ENCODE measurements at regions not wholly inside any gene's neighbourhood (a gene's known extent, or its start where the extent isn't known, plus 50 kb on each side); places are given as distances from the start of the nearest gene placed in this dataset.
"Not testable (repeated sequence)": the region's sequence is repeated elsewhere in the genome, so short reads cannot be mapped to it uniquely, and the experiment has no call there.

GRCh38 chr2:234881413-234882241, 70.2 kb upstream of the SH3BP4 start:
- no peaks in the 10 kb centered on the region for H3K27me3 ChIP-seq (replicated peaks; ENCODE audit: insufficient read depth)
- H3K4me1 ChIP-seq (replicated peaks) = no peaks in the 10 kb centered on the region
- H3K4me3 ChIP-seq = no peak overlapping the region
- TF ChIP-seq POLR2A (IDR thresholded peaks at IDR 0.05) = no peak
- peak; percentile 72 for TF ChIP-seq POLR2AphosphoS5 (IDR thresholded peaks at IDR 0.05)
- peak; percentile 40 to 86 (median 74) for TF ChIP-seq CTCF (IDR thresholded peaks at IDR 0.05)
- DNase-seq (ENCODE audit: low spot score) = peak; percentile 84
- H3K27ac ChIP-seq = no peak overlapping the region
- no peaks in the 10 kb centered on the region for H3K36me3 ChIP-seq
- intact Hi-C loops (cut with DNase I) = no loop called here
- no peaks in the 10 kb centered on the region for H3K9me3 ChIP-seq
- WGBS = 27% methylated on average over 8 of the region's 8 CpGs

GRCh38 chr2:234880551-234881211, 71.1 kb upstream of the SH3BP4 start:
- Histone ChIP-seq H3K27me3 (replicated peaks; ENCODE audit: insufficient read depth) (no peaks in the 10 kb centered on the region), H3K36me3 (no peaks in the 10 kb centered on the region), H3K4me3 (no peak overlapping the region), H3K4me1 (replicated peaks) (no peaks in the 10 kb centered on the region), H3K27ac (no peak overlapping the region), H3K9me3 (no peaks in the 10 kb centered on the region)
- intact Hi-C loops (cut with DNase I) = no loop called here
- TF ChIP-seq POLR2A (IDR thresholded peaks at IDR 0.05) (no peak), POLR2AphosphoS5 (IDR thresholded peaks at IDR 0.05) (no peak), CTCF (IDR thresholded peaks at IDR 0.05) (no peak)
- no peak for DNase-seq (ENCODE audit: low spot score)
- WGBS = 59% methylated on average over 7 of the region's 7 CpGs

- Histone ChIP-seq H3K27ac (no peak overlapping the region), H3K4me3 (no peak overlapping the region), H3K9me3 (no peaks in the 10 kb centered on the region), H3K4me1 (replicated peaks) (no peaks in the 10 kb centered on the region), H3K36me3 (no peaks in the 10 kb centered on the region), H3K27me3 (replicated peaks; ENCODE audit: insufficient read depth) (no peaks in the 10 kb centered on the region)
- intact Hi-C loops (cut with DNase I) = no loop called here
- WGBS = 80% methylated on average over 5 of the region's 5 CpGs
- no peak for TF ChIP-seq POLR2A (IDR thresholded peaks at IDR 0.05)
- TF ChIP-seq POLR2AphosphoS5 (IDR thresholded peaks at IDR 0.05) = no peak
- no peak for TF ChIP-seq CTCF (IDR thresholded peaks at IDR 0.05)
- DNase-seq (ENCODE audit: low spot score) = no peak
These were observed 72.0 kb upstream of the SH3BP4 start for GRCh38 chr2:234879671-234880455.

GRCh38 chr2:234876621-234877020, 75.2 kb upstream of the SH3BP4 start:
- H3K9me3 ChIP-seq; H3K27ac ChIP-seq; DNase-seq (ENCODE audit: low spot score); H3K4me1 ChIP-seq (replicated peaks); H3K27me3 ChIP-seq (replicated peaks; ENCODE audit: insufficient read depth); H3K4me3 ChIP-seq; H3K36me3 ChIP-seq; intact Hi-C loops (cut with DNase I): not testable (repeated sequence)
- 95% methylated on average over 2 of the region's 2 CpGs for WGBS

GRCh38 chr2:234874347-234875046, 77.3 kb upstream of the SH3BP4 start:
- H3K4me3 ChIP-seq = no peak overlapping the region
- H3K9me3 ChIP-seq = no peaks in the 10 kb centered on the region
- no peaks in the 10 kb centered on the region for H3K4me1 ChIP-seq (replicated peaks)
- H3K27ac ChIP-seq = no peak overlapping the region
- H3K36me3 ChIP-seq = no peaks in the 10 kb centered on the region
- WGBS = 55% methylated on average over 10 of the region's 10 CpGs
- DNase-seq (ENCODE audit: low spot score) = no peak
- intact Hi-C loops (cut with DNase I) = no loop called here
- no peaks in the 10 kb centered on the region for H3K27me3 ChIP-seq (replicated peaks; ENCODE audit: insufficient read depth)
- TF ChIP-seq POLR2AphosphoS5 (IDR thresholded peaks at IDR 0.05) = no peak
